ENCODE measurements at regions not wholly inside any gene's neighbourhood (a gene's known extent, or its start where the extent isn't known, plus 50 kb on each side); places are given as distances from the start of the nearest gene placed in this dataset.
"Not testable (repeated sequence)": the region's sequence is repeated elsewhere in the genome, so short reads cannot be mapped to it uniquely, and the experiment has no call there.

- intact Hi-C loops (cut with DNase I): no loop called here
- no peak for DNase-seq (ENCODE audit: low spot score)
These were observed 165.9 kb upstream of the ARHGAP5 start for GRCh38 chr14:31911160-31911559.

DNA sequence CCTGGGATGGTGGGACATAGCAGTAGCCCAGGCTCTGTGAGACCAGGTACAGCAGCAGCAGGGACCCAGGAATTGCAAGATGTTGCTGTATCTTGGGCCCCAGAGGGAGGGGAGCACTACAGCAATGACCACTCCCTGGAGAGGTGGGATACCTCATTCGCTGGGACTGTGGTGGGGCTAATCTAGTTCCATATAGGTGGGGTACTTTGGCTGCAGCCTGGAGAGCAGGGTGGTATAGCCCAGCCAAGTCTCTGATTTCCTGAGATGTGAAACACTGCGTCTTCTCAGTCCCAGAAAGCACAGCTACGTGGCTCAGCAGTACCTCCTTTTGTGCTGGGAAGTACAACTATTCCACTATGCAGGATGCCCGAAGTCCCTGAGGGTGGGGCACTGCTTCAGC is 163.7 kb upstream of the ARHGAP5 start:
- intact Hi-C loops (cut with DNase I): no loop called here

DNA sequence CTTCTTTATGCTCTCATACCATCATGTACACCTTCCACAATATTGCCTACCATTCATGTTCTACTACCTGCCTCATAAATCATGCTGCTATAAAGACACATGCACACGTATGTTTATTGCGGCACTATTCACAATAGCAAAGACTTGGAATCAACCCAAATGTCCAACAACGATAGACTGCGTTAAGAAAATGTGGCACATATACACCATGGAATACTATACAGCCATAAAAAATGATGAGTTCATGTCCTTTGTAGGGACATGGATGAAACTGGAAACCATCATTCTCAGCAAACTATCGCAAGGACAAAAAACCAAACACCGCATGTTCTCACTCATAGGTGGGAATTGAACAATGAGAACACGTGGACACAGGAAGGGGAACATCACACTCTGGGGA is 158.8 kb upstream of the ARHGAP5 start:
- intact Hi-C loops (cut with DNase I): not testable (repeated sequence)

More for the DNA sequence above, 163.7 kb upstream of the ARHGAP5 start:
- no peak for DNase-seq (ENCODE audit: low spot score)

GRCh38 chr14:31920001-31920400 is 157.1 kb upstream of the ARHGAP5 start:
- no peak for DNase-seq (ENCODE audit: low spot score)
- intact Hi-C loops (cut with DNase I): no loop called here

More for the DNA sequence above, 158.8 kb upstream of the ARHGAP5 start:
- DNase-seq (ENCODE audit: low spot score): not testable (repeated sequence)

GRCh38 chr14:31920989-31921650 is 156.0 kb upstream of the ARHGAP5 start:
- DNase-seq (ENCODE audit: low spot score): no peak
- intact Hi-C loops (cut with DNase I): no loop called here

GRCh38 chr14:31921721-31922120 is 155.4 kb upstream of the ARHGAP5 start:
- DNase-seq (ENCODE audit: low spot score): no peak
- intact Hi-C loops (cut with DNase I): no loop called here

GRCh38 chr14:31926123-31926522 is 151.0 kb upstream of the ARHGAP5 start:
- intact Hi-C loops (cut with DNase I): no loop called here
- DNase-seq (ENCODE audit: low spot score): no peak

GRCh38 chr14:31926652-31927347 is 150.3 kb upstream of the ARHGAP5 start:
- intact Hi-C loops (cut with DNase I): no loop called here
- DNase-seq (ENCODE audit: low spot score): no peak

GRCh38 chr14:31927348-31927832 is 149.7 kb upstream of the ARHGAP5 start:
- intact Hi-C loops (cut with DNase I): no loop called here
- no peak for DNase-seq (ENCODE audit: low spot score)

DNA sequence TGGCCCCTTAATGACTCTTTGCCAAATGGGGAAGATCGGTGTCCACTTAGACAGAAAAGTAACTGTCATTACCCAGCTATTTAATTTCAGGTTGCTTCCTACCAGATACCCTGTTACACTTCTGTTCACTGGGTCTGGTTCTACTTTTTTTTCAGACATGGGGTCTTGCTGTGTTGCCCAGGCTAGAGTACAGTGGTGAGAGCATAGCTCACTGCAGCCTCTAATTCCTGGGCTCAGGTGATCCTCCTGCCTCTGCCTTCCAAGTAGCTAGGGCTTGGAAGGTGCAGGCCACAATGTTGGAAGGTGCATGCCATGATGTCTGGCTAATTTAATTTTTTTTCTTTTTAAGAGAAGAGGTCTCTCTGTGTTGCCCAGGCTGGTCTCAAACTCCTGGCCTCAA is 147.0 kb upstream of the ARHGAP5 start:
- DNase-seq (ENCODE audit: low spot score): no peak
- intact Hi-C loops (cut with DNase I): loop anchor here (10.0 kb wide), 2 partner anchors 55 to 325 kb away; no protein-coding TSS in a partner anchor

- DNase-seq (ENCODE audit: low spot score): no peak
- intact Hi-C loops (cut with DNase I): loop anchor here (10.0 kb wide), 2 partner anchors 54 to 324 kb away; no protein-coding TSS in a partner anchor
These were observed 146.4 kb upstream of the ARHGAP5 start for GRCh38 chr14:31930493-31931240.

DNA sequence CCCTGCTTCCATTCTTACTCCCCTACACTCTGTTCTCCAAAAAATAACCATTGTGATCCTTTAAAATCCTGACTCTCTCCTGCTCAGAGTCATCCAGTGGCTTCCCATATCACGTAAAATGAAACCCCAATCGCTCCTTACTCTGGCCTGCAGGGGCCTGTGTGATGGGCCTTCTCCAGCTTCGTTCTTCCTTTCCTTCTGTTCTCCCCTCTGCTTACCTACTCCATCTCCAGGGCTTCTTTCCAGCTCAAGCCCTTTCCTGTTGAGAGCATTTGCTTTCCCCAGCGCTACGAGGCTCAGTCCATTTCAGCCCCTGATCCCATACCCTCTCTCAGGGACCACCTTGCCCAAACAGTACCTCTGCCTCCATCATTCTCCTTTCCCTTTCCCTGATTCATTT is 144.4 kb upstream of the ARHGAP5 start:
- intact Hi-C loops (cut with DNase I): loop anchor here (10.0 kb wide), 2 partner anchors 52 to 322 kb away; no protein-coding TSS in a partner anchor

DNA sequence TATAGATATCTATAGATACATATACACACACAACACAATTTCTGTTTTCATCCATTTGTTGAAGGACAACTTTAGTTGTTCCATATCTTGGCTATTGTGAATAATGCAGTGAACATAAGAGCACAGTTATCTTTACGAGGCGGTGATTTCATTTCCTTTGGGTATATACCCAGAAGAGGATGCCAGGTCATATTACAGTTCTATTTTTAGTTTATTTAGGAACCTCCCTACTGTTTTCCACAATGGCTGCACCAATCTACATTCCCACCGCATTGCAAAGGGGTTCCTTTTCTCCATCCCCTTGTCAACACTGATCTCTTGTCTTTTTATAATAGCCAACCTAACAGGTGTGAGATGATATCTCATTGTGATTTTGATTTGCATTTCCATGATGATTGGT is 143.4 kb upstream of the ARHGAP5 start:
- DNase-seq (ENCODE audit: low spot score): no peak
- intact Hi-C loops (cut with DNase I): loop anchor here (10.0 kb wide), 2 partner anchors 51 to 321 kb away; no protein-coding TSS in a partner anchor

More for the DNA sequence above, 144.4 kb upstream of the ARHGAP5 start:
- DNase-seq (ENCODE audit: low spot score): no peak

DNA sequence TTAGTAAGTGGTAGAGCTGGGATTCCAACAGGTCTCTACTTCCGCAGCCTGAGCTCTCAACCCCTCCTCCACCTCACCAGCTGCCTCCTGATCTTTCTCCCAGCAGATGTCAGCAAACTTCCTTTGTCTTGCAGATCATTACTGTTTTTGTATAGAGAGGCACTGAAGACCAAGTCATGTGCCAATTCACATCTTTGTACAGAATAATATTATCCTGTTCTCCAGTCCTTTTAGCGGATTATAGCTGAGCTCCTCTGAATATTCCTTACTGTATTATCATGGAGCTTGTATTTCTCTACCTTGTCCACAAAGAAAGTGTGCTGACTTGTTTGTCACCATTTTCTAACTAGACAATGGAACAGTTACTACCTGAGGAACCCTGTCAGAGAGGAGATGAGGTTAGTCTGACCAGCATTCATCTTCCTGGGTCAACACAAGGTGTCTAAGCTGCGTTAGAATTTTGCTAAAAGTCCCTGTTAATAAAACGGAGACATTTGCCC is 142.3 kb upstream of the ARHGAP5 start:
- intact Hi-C loops (cut with DNase I): loop anchor here (10.0 kb wide), 2 partner anchors 50 to 320 kb away; no protein-coding TSS in a partner anchor
- DNase-seq (ENCODE audit: low spot score): no peak

GRCh38 chr14:31935391-31935790 is 141.7 kb upstream of the ARHGAP5 start:
- intact Hi-C loops (cut with DNase I): loop anchor here (10.0 kb wide), 2 partner anchors 49 to 319 kb away; no protein-coding TSS in a partner anchor
- DNase-seq (ENCODE audit: low spot score): no peak

DNA sequence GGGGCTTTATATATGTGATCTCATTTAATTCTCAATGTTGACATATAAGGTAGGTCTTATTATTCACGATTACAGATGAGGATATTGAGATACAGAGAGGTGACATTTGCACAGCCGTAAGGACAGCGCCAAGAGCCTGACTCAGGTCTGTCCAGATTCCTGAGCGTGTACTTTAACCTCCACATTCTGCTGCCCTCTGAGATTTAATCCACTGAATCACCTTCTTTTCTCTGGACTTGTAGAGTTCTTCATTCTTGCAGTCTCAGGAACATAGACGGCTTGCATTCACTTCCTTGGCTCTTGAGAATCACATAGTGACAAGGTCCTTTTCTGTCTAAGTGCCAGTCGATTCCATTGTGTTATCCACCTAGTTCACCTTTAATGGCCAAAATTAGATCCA is 141.0 kb upstream of the ARHGAP5 start:
- intact Hi-C loops (cut with DNase I): loop anchor here (10.0 kb wide), 2 partner anchors 49 to 319 kb away; no protein-coding TSS in a partner anchor
- no peak for DNase-seq (ENCODE audit: low spot score)

DNA sequence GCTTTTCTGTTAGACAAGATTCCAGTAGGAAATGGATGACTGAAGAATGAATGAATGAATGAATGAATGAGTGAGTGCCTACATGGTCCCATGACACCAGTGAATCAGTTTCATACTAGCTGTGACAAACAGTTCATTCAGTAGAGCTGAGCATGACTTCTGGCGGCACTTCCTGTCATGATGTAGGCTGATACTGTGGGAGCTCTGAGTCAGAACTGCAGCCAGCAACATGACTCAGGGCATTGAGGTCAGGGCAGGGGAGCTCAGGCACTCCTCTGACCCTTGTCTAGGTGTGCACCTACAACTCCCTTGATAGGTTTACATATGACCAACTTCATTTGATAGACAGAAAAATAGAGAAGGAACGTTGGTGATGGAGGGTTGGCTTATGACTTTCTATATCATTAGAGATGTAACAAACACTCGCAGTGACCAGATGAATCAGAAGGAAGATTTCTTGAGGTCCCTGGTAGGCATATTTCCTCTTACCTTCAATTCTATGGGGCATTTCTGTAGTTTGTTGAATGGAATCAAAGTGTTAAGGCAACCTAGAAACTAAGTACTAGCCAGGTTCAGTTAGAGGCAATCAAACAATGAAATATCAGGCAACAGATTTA is 139.3 kb upstream of the ARHGAP5 start:
- DNase-seq (ENCODE audit: low spot score): no peak
- intact Hi-C loops (cut with DNase I): loop anchor here (10.0 kb wide), 2 partner anchors 47 to 317 kb away; no protein-coding TSS in a partner anchor

GRCh38 chr14:31939934-31940333 is 137.2 kb upstream of the ARHGAP5 start:
- intact Hi-C loops (cut with DNase I): loop anchor here (10.0 kb wide), 3 partner anchors 45 to 315 kb away; no protein-coding TSS in a partner anchor
- no peak for DNase-seq (ENCODE audit: low spot score)

DNA sequence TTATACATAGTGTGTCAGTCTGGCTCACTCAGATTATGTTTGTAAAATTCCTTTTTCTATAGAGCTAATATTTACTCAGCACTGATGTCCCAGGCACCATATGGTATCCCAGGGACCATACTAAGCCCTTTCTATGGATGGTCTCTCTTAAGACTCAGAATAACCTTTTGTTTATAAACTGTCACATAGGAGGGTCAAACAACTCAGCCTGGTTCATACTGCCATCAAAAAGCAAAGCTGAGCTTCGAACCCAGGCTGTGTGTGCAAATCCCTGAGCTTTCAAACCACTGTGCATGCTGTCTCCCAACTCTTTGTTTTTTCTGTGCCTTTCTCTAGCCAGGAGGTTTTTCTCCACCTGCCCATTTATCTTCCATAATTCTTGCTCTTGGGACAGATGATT is 135.6 kb upstream of the ARHGAP5 start:
- intact Hi-C loops (cut with DNase I): loop anchor here in 1 of 2 donors (10.0 kb wide), 1 partner anchor 303 kb away; no protein-coding TSS in a partner anchor
- DNase-seq (ENCODE audit: low spot score): no peak

Measured in posterior vena cava (tissue), 2 donors.